Stimulated activated CD4-positive, alpha-beta T cell treated with anti-CD3 and anti-CD28 coated beads, Interleukin-12 subunit alpha, Interleukin-12 subunit beta, amount 100 ng/mL, for 24 hours (primary cell): ENCODE measurements at regions not wholly inside any gene's neighbourhood (a gene's known extent, or its start where the extent isn't known, plus 50 kb on each side); places are given as distances from the start of the nearest gene placed in this dataset.

Source experiments
- DNase-seq, 2 experiments: peaks; one replicate each; pipeline ENCODE4 v3.0.0-alpha.2; 2020; ENCODE audit warnings: low read depth in 2 of 2

- DNase-seq: no peak
Measured at GRCh38 chr5:124839371-124839998, 93.0 kb upstream of the ZNF608 start.

- no peak for DNase-seq
Measured at GRCh38 chr5:124841829-124842712, 95.6 kb upstream of the ZNF608 start.

GRCh38 chr5:124842725-124843595 lies 96.5 kb upstream of the ZNF608 start:
- no peak for DNase-seq

- DNase-seq: no peak
Measured at GRCh38 chr5:124843596-124843899, 97.1 kb upstream of the ZNF608 start.

GRCh38 chr5:124844371-124844920 lies 98.0 kb upstream of the ZNF608 start:
- no peak for DNase-seq

- no peak for DNase-seq
Measured at GRCh38 chr5:124847907-124848306, 101.5 kb upstream of the ZNF608 start.

GRCh38 chr5:124849774-124850173 lies 103.3 kb upstream of the ZNF608 start:
- no peak for DNase-seq

- no peak for DNase-seq
Measured at GRCh38 chr5:124856726-124857125, 110.3 kb upstream of the ZNF608 start.

- DNase-seq: no peak
Measured at GRCh38 chr5:124858612-124859011, 112.2 kb upstream of the ZNF608 start.

- DNase-seq: no peak
Measured at GRCh38 chr5:124859027-124859426, 112.6 kb upstream of the ZNF608 start.

GRCh38 chr5:124859556-124860290 lies 113.3 kb upstream of the ZNF608 start:
- DNase-seq: no peak

GRCh38 chr5:124860291-124860655 lies 113.8 kb upstream of the ZNF608 start:
- no peak for DNase-seq

GRCh38 chr5:124865066-124865465 lies 118.6 kb upstream of the ZNF608 start:
- DNase-seq: no peak

- DNase-seq: no peak
Measured at GRCh38 chr5:124865603-124866354, 119.3 kb upstream of the ZNF608 start.

GRCh38 chr5:124866355-124867136 lies 120.1 kb upstream of the ZNF608 start:
- DNase-seq: no peak

GRCh38 chr5:124867137-124867704 lies 120.8 kb upstream of the ZNF608 start:
- DNase-seq: no peak

- DNase-seq: no peak
Measured at GRCh38 chr5:124868676-124869075, 122.2 kb upstream of the ZNF608 start.

GRCh38 chr5:124869426-124870033 lies 123.1 kb upstream of the ZNF608 start:
- DNase-seq: no peak

- DNase-seq: no peak
Measured at GRCh38 chr5:124870070-124870469, 123.6 kb upstream of the ZNF608 start.
